PC-9 (cell line): ENCODE measurements at regions not wholly inside any gene's neighbourhood (a gene's known extent, or its start where the extent isn't known, plus 50 kb on each side); places are given as distances from the start of the nearest gene placed in this dataset.

Experiments used
- BruUV-seq: library from RNA; stranded (reverse); fragments of 400-500 nt; replicated peaks from 2 replicates; lab custom pipeline; 2021; lab: Mats Ljungman, UMichigan
- CTCF ChIA-PET: fragments of 300-600 bp; sonication (Branson Sonifier 250); formaldehyde crosslinking; loops from one replicate; lab custom pipeline; 2022; ENCODE audit warnings: antibody characterized with exemption; lab: Charles Lee
- POLR2A ChIA-PET: fragments of 300-600 bp; sonication (Branson Sonifier 250); formaldehyde crosslinking; loops from one replicate; lab custom pipeline; 2022; ENCODE audit warnings: antibody characterized with exemption; ENCODE audit not compliant: unreplicated experiment; lab: Charles Lee
- DNase-seq, 2 experiments: peaks; one replicate each; pipeline versions ENCODE4 v3.0.0 to v3.0.0-alpha.2; 2015 to 2022; ENCODE audit warnings: mixed read lengths in 1 of 2
- H2AFZ ChIP-seq: fragments of 200-600 bp; sonication (generic); 2 replicates; pipeline ENCODE4 v1.8.1; 2017; ENCODE audit warnings: antibody characterized with exemption
- H3F3A ChIP-seq: fragments of 200-600 bp; sonication (generic); 2 replicates; pipeline ENCODE4 v1.8.1; 2017; ENCODE audit warnings: antibody characterized with exemption, mild to moderate bottlenecking, low read depth; ENCODE audit not compliant: insufficient read depth
- H3K27ac ChIP-seq: fragments of 200-600 bp; sonication (generic); 2 replicates; pipeline ENCODE4 v1.6.1; 2016; ENCODE audit warnings: mixed run types
- H3K27me3 ChIP-seq: fragments of 200-600 bp; sonication (generic); 2 replicates; pipeline ENCODE4 v1.6.1; 2016; ENCODE audit warnings: low read depth, mixed run types; ENCODE audit not compliant: insufficient read depth
- H3K36me3 ChIP-seq: fragments of 200-600 bp; sonication (generic); 2 replicates; pipeline ENCODE4 v1.6.1; 2016; ENCODE audit warnings: low read depth, mixed run types
- H3K4me1 ChIP-seq: fragments of 200-600 bp; sonication (generic); replicated peaks from 2 replicates; pipeline ENCODE4 v1.6.1; 2016; ENCODE audit warnings: mixed run types; ENCODE audit not compliant: insufficient read depth
- H3K4me2 ChIP-seq: fragments of 200-600 bp; sonication (generic); 2 replicates; pipeline ENCODE4 v1.6.1; 2017; ENCODE audit warnings: mixed run types
- H3K4me3 ChIP-seq: fragments of 200-600 bp; sonication (generic); 2 replicates; pipeline ENCODE4 v1.6.1; 2016; ENCODE audit warnings: mixed run types
- H3K79me2 ChIP-seq: fragments of 200-600 bp; sonication (generic); 2 replicates; pipeline ENCODE4 v1.6.1; 2017; ENCODE audit warnings: low read depth, mixed run types
- H3K9me2 ChIP-seq: fragments of 200-600 bp; sonication (generic); 2 replicates; pipeline ENCODE4 v1.8.1; 2017; ENCODE audit warnings: mild to moderate bottlenecking; ENCODE audit not compliant: insufficient read depth
- H3K9me3 ChIP-seq: fragments of 200-600 bp; sonication (generic); 2 replicates; pipeline ENCODE4 v1.8.1; 2016; ENCODE audit warnings: low read depth; ENCODE audit not compliant: insufficient read depth
- H4K20me1 ChIP-seq: fragments of 200-600 bp; sonication (generic); 2 replicates; pipeline ENCODE4 v1.8.1; 2017; ENCODE audit not compliant: insufficient read depth
- CTCF ChIP-seq: fragments of 200-600 bp; sonication (generic); conservative IDR thresholded peaks from 2 replicates; pipeline ENCODE4 v1.6.1; 2017; ENCODE audit warnings: mixed run types, antibody characterized with exemption, mild to moderate bottlenecking, moderate library complexity
- EZH2 ChIP-seq: fragments of 200-600 bp; sonication (generic); IDR thresholded peaks from 2 replicates; pipeline ENCODE4 v1.8.0; 2017; ENCODE audit warnings: antibody characterized with exemption, low read depth
- intact Hi-C: fragments of 100-400 bp; cut with micrococcal nuclease; formaldehyde crosslinking; loops from one replicate; pipeline ENCODE4 v1.10.0; 2022; ENCODE audit not compliant: unreplicated experiment

- H3K4me1 ChIP-seq = no peaks in the 10 kb centered on the region
- H3K27me3 ChIP-seq = no peaks in the 10 kb centered on the region
- CTCF ChIA-PET = no interaction called here
- H3K36me3 ChIP-seq = no peaks in the 10 kb centered on the region
- H4K20me1 ChIP-seq = no peaks in the 10 kb centered on the region
- H3K4me3 ChIP-seq = no peak overlapping the region
- DNase-seq = no peak
- H3K79me2 ChIP-seq = no peaks in the 10 kb centered on the region
- no peak overlapping the region for H2AFZ ChIP-seq
- POLR2A ChIA-PET = no interaction called here
- BruUV-seq = no TSS peak
- H3K4me2 ChIP-seq = no peak overlapping the region
- intact Hi-C loops = no loop called here
- no peaks in the 10 kb centered on the region for H3K9me3 ChIP-seq
- TF ChIP-seq CTCF (no peak), EZH2 (no peak)
- no peaks in the 10 kb centered on the region for H3K9me2 ChIP-seq
- H3K27ac ChIP-seq = no peak overlapping the region
- no peaks in the 10 kb centered on the region for H3F3A ChIP-seq
Measured at GRCh38 chr1:68313735-68314134, 81.4 kb upstream of the WLS start.

- no peak overlapping the region for H3K4me2 ChIP-seq
- ChIA-PET CTCF (no interaction called here), POLR2A (no interaction called here)
- H3K4me3 ChIP-seq = no peak overlapping the region
- H4K20me1 ChIP-seq = no peaks in the 10 kb centered on the region
- H3K4me1 ChIP-seq = no peaks in the 10 kb centered on the region
- H3K9me3 ChIP-seq = no peaks in the 10 kb centered on the region; the same call in 1 of the 2 replicates
- no peak for TF ChIP-seq EZH2
- BruUV-seq = no TSS peak
- H3K27me3 ChIP-seq = peaks cover 20% of the 10 kb centered on the region; the same call in 1 of the 2 replicates
- no peak overlapping the region for H2AFZ ChIP-seq
- intact Hi-C loops = no loop called here
- no peaks in the 10 kb centered on the region for H3K79me2 ChIP-seq
- no peak overlapping the region for H3K27ac ChIP-seq
- H3K9me2 ChIP-seq = no peaks in the 10 kb centered on the region
- no peak for DNase-seq
- no peaks in the 10 kb centered on the region for H3F3A ChIP-seq
- H3K36me3 ChIP-seq = no peaks in the 10 kb centered on the region
Measured at GRCh38 chr1:68308034-68308433, 75.7 kb upstream of the WLS start.

- intact Hi-C loops = no loop called here
- H3K27me3 ChIP-seq = peaks cover 20% of the 10 kb centered on the region; the same call in 1 of the 2 replicates
- H3K9me2 ChIP-seq = no peaks in the 10 kb centered on the region
- no TSS peak for BruUV-seq
- H3F3A ChIP-seq = no peaks in the 10 kb centered on the region
- no peak overlapping the region for H3K4me2 ChIP-seq
- TF ChIP-seq CTCF (no peak), EZH2 (no peak)
- H3K4me3 ChIP-seq = no peak overlapping the region
- H3K36me3 ChIP-seq = no peaks in the 10 kb centered on the region
- H3K9me3 ChIP-seq = no peaks in the 10 kb centered on the region; the same call in 1 of the 2 replicates
- no peak overlapping the region for H2AFZ ChIP-seq
- no peak for DNase-seq
- POLR2A ChIA-PET = interaction anchor here (0.6 kb wide), 1 partner anchor 8 kb away, joined by 5 read pairs; no protein-coding TSS in a partner anchor
- H3K27ac ChIP-seq = no peak overlapping the region
- CTCF ChIA-PET = interaction anchor here (0.6 kb wide), 1 partner anchor 542 kb away, joined by 4 read pairs; no protein-coding TSS in a partner anchor
- H3K79me2 ChIP-seq = no peaks in the 10 kb centered on the region
- no peaks in the 10 kb centered on the region for H4K20me1 ChIP-seq
- no peaks in the 10 kb centered on the region for H3K4me1 ChIP-seq
Measured at GRCh38 chr1:68307378-68307787, 75.1 kb upstream of the WLS start.

- no TSS peak for BruUV-seq
- Histone ChIP-seq H3K9me3 (no peaks in the 10 kb centered on the region), H3K27me3 (peaks cover 20% of the 10 kb centered on the region; the same call in 1 of the 2 replicates), H3K4me3 (no peak overlapping the region), H4K20me1 (no peaks in the 10 kb centered on the region), H3F3A (no peaks in the 10 kb centered on the region), H3K79me2 (no peaks in the 10 kb centered on the region), H3K9me2 (no peaks in the 10 kb centered on the region), H3K4me1 (no peaks in the 10 kb centered on the region), H3K36me3 (no peaks in the 10 kb centered on the region), H2AFZ (no peak overlapping the region), H3K4me2 (no peak overlapping the region), H3K27ac (no peak overlapping the region)
- POLR2A ChIA-PET = no interaction called here
- no peak for DNase-seq
- CTCF ChIA-PET = no interaction called here
- intact Hi-C loops = no loop called here
- TF ChIP-seq CTCF = no peak
- no peak for TF ChIP-seq EZH2
Measured at GRCh38 chr1:68301471-68302001, 69.2 kb upstream of the WLS start.
